ENCODE measurements at regions not wholly inside any gene's neighbourhood (a gene's known extent, or its start where the extent isn't known, plus 50 kb on each side); places are given as distances from the start of the nearest gene placed in this dataset.
A peak's percentile ranks its signal among the peaks of the same experiment; 100 is the strongest.

DNA sequence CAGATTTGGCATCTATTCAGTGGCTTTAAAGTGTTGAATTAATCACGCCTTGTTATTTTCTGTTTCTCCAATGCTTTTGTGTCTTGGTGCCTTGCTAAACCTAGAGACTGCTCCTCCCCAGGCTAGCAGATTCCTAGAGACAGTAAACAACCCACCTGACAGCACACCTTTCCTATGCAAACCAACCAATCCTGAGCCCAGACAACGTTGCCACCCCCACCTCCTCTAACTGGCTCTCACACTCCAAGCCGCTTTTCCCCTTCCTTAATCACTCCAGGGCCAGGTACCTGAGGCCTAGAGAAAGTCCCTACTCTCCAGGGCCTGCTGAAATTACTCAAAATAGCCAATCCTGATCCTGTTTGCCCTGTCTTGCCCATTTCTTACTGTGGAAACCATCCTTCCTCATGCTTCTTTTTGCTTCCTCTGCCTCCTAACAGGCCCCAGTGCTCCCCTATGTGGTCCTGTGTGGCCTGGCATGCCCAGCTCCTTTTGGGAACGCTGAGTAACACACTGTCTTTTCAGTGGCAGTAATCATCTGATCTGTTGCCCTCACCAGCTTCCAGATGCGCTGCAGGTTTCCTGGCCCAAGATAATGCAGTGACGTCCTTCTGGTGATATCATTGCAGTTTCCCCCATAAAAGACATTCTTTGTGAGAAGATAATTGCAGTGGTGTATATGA lies 53.4 kb downstream of the GAS1 start:
- no peak for DNase-seq

DNA sequence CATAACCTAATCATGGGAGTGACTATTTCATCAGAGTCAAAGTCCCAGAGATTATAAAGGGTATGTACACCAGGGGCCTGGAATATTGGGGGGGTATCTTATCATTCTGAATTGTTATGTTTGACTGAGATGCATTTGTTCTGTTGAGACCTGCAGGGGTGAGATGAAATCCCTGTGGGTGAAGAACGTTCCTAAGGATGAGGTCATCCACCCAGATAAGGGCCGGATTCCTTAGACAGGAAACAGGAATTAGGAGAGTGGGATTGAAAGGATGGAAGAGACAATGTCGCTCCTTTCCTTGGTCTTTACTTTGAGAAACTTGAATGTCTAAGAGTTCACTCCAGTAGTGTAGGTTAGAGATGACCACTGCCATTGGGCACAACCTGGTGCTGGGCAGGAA lies 54.7 kb downstream of the GAS1 start:
- no peak for DNase-seq

DNA sequence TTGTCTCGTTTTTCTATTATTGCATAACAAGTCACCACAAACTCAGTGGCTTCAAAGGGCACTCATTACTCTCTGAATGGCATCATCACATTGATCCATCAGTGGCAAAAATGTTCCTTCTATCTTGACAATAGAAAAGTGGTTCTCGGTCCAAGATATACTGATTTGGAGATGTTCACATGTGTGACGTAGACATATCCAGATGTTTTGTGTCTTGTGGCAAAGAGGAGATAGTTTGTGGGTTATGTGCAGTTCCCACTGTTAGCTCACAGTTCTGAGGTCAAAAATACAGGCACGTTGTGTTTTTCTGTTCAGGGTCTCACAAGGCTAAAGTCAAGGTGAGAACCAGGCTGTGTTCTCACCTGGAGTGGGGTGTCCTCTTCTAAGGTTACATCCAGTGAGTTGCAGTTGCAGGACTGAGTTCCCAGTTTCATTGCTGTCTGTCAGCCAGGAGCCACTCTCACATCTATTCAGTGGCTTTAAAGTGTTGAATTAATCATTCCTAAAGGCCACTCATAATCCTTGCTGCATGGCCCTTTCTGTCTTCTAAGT lies 55.3 kb downstream of the GAS1 start:
- DNase-seq, result no peak

DNA sequence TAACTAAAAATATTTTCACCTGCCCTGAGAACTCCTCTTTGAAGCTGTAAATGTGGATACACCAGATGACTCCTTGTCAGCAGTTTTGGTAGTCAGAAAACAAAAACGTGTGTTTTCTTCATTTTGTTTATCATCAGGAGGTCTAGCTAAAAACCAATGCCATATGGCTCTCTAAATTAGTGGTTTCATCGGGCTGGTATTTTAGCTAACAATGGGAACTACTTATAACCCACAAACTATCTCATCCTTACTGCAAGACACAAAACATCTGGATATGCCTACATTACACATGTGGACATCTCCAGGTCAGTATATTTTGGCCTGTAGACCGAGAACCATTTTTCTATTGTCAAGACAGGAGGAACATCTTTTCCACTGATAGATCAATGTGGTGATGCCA lies 56.2 kb downstream of the GAS1 start:
- DNase-seq, result no peak

DNA sequence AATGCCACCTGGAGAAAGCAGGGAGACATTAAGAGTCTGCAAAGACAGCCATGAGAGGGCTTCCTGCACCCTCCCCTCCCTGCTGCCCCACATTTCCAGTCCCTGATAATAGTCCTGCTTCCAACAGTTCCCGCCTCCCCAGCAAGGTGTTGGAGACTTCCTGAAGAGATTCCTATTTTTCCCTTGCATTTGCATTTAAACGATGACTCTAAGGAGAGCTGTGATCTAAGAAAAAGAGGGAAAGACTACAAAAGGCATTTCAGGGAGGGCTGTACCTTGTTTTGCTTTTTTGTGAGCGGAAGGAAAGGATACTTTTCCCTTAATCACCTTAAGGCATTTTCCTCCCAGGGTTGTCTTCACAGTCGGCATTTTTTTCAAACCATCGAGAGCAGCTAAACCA lies 62.1 kb downstream of the GAS1 start:
- DNase-seq, result no peak

DNA sequence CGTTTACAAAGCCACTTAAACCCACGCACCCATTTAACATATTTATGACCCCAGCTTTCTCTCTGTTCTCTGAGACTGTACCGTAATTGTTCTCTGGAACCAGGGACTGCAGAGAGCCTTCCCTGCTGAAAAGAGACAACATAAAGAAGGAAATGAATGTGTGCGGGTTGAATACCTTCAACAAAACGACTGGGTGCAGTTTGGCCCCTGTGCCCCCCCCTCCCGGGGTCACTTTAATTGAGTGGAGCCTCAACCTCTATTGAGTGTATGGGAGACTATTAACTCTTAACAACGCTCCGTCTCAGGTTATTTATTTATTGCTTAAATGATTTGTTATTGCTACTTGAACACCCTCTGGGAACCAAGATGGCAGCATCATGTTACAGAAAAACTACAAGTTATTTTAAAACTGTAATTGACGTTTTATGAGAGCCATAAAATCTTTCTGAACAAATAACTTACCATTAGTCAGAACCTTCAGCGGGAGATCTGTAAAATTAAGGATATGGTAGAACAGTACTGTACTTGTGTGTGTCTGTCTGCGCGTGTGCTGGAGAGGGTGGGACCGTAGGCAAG lies 70.6 kb downstream of the GAS1 start:
- DNase-seq, result no peak

DNA sequence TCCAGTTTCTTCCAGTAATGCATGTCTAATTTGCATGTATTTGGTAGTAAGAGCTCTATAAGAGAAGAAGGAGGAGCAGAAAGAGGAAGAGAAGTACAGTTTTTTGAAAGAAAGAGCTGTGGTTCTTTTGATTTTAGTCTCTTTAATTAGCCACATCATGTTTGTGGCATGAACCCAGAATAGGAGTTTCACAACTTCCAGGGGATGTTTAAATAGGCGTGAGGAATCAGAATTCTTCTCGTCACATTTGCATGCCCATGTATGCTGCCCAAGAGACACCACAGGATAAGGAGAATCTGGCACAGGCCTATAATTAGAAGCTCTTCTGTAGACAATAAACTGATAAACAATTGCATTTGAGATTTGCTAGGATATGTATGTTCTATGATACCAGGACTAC lies 78.7 kb downstream of the GAS1 start:
- DNase-seq, result no peak

DNA sequence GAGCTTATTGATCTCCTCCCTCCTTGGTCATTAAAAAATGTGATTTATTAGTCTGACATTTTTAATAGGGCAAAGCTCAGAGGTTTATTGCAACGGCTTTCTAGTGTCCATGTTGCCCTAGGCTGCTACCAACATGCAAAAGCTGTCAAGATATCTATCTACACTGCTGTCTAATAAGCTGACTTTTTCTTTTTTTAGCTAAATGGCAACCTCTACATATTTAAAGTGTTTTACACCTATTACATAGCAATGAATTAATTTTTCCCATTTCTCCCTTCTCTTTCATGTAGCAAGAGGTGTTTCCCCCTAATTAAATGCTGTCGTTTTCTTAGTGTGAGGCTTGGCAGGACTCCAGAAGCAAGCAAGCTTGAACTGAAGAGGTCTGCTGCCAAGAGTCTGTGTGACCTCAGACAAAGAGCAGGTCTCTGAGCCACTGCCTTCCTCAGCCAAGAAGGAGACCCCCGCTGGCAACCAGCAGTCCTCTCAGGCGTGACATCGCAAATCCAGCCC lies 79.4 kb downstream of the GAS1 start:
- no peak for DNase-seq

DNA sequence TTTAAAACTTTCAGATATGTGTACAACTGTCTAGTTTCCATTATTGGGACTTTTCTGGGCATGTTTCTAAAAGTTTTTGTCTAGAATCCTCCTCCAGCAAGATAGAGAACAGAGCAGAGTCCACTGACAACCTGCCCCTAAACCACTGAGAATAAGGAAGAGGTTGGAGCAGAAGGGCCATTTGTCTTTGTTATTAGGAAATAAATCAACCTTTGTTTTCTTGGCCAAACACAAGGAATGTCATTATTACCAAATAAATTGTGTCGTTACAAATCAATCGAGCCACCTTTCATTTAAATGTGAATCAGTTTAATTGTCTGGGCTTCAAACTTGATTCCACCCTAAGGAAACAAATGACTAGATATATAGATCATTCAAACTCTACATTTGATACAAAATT lies 81.4 kb downstream of the GAS1 start:
- DNase-seq, result no peak

DNA sequence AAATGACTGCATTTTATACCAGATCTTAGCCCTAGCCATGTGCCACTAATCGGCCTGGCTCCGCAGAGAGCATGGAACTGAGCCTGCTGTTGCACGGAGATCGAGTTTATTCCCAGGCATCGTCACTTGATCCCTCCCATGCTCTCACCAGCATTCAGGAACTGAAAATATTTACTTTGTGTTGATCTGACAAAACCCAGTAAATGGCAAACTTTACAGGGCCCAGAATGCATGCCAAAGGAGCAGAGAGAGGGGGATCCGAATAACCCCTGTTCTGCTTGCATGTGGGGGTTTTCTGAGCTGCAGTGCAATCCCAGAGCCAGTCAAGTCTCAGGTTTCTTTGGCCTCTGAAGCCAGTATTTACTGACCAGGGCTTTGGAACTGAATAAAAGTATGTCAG lies 87.3 kb downstream of the GAS1 start:
- DNase-seq, result no peak

DNA sequence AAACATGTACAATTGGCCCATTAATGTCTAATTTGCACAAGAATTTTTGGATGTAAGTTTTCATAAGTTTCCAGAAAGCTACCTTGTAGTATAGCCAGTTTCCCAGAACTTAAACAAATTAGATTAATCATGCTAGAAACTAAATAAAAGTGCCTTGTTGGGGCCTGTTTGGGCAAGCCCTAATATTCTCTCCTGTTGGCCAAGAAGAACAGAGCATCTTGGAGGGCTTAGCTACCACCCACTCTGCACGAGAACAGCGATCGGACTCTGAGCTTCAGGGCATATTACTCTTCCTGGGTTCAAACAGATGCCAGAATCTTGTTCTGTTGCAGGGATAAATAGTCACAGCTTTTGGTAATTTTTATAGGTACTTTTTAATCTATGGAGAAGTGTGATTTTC lies 88.2 kb downstream of the GAS1 start:
- no peak for DNase-seq

DNA sequence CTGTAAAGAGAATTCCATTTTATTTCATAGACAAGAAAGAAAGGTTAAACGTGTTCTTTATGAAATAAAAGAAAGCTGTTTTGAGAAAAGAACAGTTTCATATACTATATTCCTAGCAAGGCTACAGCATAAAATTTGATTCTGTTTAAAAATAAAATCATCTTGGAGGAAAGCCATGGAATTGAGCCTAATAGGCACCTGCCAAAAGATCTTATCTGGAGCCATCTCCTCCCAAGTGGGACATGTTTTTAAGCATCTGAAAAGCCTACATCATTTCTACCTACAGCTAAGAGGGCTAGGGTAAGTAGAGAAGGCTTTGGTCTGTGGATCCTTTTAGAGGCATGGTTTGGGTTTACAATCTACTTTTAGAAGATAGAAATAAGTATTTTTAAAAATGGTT lies 89.3 kb downstream of the GAS1 start:
- no peak for DNase-seq

DNA sequence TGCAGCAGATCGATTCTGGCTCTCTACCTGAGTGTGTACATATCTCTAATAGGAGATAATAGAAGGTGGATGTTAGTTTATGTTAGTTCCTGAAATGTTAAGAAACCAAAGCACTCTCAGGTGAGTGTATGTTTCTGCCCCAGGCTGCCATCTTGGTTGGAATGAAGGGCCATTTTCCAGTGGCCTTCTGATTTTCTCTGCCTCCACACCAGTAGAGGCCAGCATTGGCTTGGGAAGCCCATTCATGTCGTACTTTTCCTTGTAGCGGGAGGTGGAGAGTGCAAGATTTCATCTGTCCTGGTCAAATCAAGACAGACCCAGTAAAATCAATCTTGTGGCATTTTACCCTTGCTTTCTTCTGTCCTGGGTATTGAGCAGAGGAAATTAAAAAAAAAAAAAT lies 91.0 kb downstream of the GAS1 start:
- DNase-seq, result no peak

DNA sequence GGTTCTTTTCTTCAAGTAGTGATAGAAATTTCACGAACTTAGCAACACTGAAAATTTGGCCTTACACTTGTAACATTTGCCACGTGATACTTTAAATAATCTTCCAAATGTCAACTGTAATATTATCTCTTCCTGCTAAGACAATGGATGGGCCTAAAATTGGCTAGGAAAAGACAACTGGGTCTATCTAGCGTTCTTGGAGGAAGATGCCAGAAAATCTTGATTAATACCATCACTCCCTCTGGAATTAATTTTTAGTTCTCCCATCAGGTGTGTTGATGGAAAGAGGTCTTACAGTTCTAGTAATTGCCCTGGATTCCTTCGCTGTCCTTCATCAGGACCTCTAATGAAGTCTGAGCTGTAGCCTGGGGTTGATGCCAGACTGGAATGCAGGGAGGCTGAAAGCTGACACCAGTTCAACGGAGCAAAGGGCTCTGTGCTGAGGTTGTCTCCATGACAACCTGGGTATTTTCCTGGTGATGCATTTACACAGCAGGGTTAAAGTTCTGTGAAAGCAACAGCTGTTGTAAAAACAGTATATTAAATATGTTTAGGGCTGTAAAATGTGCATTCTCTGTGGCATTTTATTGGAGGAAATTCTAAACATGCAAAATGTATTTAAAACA lies 92.3 kb downstream of the GAS1 start:
- peak; percentile 36 for DNase-seq

DNA sequence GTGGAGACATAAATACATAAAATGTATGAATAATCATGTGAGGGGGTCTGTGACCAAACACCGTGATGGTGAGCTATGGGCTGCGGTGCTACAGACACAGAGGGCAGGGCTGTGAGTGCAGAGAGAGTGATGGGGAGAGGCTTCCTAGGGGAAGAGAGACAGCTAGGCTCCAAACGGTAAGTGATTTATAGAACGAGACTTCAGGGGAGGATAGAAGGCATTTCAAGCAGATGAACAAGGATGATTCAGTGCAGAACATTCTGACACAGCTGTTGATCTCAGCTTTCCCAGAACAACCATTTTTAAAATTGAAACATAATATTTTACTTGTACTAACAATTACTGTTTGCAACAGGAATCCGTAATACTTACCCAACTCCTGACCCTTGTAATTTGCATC lies 100.7 kb downstream of the GAS1 start:
- DNase-seq, result no peak

DNA sequence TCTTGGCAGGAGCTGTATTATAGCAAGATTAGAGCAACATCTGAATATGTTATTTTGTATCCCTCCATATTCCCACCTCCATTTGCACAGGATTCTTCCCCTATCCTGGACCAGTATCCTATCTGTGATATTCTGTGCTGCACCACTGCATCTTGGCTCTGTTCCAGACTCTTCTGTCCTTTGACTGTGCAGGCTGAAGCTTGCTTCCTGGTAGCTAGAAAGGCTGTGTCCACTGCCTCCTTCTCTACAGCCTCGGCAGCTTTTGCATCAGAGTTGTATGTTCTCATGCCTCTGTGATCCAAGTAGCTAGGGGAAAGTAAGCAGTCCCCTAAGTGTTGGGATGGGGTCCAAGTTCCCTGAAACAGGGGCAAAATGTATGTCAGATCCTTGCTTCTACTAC lies 104.1 kb downstream of the GAS1 start:
- no peak for DNase-seq

DNA sequence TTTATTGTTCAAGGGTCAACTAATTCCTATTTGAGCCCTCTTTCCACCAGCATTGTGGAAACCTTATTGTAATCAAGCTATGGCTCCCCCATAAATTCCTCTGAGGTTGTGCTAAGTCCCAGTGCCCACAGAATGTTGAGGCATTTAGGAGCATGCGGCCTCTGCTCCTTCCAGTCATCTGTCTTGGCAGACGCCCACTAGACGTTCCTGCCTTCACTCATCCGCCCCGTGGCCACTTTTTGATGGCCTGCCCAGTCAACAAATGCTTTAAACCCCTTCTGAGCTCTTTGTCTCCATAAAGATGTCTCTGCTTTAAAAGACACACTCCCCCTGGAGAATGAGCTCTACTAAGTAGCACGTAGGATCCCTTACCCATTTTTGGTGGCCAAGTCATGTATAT lies 104.7 kb downstream of the GAS1 start:
- DNase-seq, result no peak

DNA sequence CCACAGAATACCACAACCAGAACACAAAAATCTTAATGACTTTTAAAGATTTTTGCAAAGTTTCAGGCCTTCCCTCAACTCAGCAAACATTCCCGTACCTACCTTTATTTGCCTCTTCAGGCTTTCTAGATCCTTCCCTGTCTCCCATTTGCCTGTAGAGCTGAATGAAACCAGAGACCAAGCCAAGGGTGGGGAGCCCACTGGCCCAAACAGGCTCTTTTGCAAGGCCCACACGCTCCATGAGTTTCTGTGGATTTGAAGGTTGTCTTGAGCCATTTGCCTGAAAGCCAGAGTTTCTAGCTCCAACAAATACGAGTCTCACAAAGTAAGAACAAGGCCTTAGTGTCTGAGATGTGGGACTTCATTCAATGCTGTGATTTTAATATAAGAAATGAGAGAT lies 107.8 kb downstream of the GAS1 start:
- no peak for DNase-seq

DNA sequence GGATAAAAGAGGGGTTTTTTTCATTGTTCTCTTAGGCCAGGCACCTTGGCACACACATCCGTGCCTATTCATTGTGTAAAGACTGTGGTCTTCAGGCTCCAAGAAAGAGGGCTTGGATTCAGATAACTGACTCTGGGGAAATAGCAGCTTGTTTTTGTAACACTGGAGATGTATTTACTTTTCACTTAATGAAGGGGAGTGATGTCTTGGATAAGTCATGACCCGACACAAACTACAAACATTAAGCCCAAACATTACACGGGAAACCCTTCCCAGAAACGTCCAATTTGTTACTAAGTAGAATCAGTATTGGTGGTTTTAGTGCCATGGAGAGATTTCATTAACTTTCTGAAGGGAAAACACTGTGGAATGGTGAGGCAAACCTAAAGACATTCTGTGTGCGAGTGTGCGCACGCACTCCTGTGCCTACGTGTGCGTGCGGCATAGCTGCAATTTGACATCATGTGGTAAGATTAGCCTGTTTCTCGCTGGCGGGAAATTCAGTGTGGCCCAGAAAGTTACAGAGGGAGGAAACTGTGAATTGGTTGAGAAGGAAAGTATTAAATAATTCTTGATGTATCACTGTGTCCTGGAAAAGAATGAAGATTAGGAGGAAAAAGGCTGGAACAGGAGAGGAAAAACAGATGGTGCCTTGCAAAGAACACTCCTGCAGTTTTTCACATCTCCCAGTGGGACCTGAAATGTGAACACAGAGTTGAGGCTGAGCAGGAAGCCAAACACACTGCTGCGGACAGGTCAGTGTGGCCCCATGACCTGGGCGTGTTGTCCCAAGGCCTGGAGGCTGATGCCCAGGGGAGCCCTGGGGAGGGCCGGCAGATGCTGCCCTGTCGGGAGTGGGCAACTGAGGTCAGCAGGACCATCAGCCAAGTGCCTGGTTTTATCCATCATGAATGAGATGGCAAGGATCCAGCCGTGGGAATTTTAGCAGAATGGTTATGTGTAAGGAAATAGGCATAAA lies 108.5 kb downstream of the GAS1 start:
- DNase-seq, result no peak

DNA sequence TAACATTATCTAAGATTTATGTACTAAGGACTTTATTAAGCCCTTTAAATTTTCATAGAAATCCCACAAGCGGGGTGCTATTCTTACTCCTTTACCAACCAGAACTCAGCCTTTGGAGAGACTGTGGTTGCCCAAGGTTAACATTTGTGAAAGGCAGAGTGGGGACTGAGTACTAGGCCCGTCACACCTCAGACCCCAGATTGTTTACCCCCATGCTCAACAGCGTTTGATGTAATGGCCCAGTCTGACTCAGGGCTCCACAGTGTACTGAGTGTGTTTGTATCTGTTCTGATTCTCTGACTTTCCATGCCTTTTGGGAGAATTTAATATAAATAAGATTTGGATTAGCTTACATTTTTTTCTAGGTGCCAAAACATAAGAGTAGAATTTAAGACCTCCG lies 110.0 kb downstream of the GAS1 start:
- no peak for DNase-seq

DNA sequence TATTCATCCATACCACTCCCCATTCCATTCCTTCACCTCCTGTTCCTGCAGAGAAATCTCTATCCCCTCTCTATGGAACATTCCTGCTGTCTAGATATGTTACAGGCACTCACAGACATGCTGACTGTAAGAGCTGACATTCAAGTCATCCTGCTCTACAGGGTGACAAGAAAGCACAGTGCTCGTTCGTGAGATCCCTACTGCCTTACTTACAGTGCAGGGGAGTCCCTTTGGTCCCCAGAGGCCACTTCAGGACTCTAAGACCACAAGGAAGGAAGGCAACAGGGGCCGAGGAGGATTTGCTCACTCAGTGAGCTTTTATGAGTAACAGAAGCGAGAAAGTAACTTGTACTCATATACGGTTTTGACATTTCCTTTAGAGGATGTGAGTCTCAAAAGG lies 110.5 kb downstream of the GAS1 start:
- DNase-seq, result no peak

DNA sequence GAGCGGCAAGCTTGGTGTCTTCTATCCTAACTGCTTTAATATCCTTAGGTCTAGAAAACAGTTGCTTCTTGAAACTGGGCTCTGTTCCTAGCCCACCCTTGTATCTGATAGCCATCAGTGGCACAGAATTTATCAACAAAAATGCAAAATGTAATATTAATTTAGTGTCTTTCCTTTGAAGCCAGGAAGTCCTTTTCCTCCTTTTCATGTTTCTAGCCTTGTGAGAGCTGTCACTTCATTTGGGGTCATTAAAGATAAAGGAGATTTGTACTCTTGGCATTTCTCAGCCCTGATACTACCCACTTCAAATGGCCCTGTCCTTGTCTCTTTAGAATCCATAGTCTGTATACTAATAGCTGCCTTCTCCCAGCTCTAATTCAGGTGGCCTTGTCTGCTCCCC lies 111.0 kb downstream of the GAS1 start:
- DNase-seq, result no peak

DNA sequence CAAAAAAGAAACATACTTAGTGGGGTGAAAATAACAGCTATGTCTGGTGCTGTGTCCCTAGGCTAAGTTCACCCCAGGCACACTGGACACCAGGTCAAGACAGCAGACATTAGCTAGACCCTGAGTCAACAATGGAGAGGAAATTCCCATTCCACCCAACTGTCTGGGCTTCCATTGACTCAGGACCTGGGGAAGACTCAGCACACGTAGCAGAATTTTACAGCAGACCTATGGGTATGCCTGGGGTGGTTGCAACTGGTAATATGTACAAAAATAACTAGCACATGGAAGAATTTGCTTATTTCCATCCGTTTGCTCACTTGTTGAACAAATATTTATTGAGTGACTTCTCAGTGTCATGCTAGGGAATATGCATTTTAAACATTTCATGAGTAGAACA lies 117.0 kb downstream of the GAS1 start:
- DNase-seq, result no peak
